ENCODE measurements at regions not wholly inside any gene's neighbourhood (a gene's known extent, or its start where the extent isn't known, plus 50 kb on each side); places are given as distances from the start of the nearest gene placed in this dataset.
"Not testable (repeated sequence)": the region's sequence is repeated elsewhere in the genome, so short reads cannot be mapped to it uniquely, and the experiment has no call there.

DNA sequence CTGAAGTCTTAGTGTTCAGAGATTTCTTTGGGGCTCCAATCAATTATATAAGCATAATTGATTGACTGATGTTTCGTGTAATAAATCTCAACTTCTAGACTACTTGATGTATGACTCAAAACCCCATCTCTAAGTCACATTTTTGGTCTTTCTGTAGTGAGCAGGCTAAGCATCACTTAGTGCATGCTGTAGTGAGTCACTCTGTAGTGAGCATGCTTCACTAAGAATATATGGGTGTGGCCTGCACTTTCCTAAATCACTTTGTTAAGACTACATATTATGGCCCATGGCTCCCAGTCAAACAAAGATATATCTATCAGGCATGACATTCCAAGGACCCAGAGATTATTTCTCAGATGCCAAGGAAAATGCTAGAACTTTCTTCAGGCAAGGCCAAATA is 909.4 kb upstream of the LRFN5 start:
- DNase-seq (ENCODE audit: low read depth in 3 of 3): no peak

DNA sequence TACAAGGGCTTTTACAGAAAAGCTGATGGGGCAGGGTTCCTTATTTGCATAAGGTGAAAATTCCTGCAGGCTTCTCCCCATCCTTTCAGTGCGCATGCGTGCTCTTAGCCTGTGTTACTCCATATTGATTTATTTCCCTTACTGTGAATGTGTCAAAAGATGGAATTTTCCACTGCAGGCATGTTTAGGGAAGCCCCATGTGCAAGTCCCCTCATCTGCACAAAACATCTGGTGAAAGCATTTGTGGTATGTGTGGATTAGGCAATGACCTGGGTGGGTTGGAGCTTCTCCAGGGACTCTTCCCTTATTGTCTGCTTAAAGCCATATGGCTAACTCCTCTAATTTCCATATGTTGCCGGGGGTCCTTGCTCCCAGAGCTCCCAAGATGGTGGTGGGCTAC is 912.7 kb upstream of the LRFN5 start:
- DNase-seq (ENCODE audit: low read depth in 3 of 3): no peak

GRCh38 chr14:40691066-40691465 is 915.6 kb upstream of the LRFN5 start:
- no peak for DNase-seq (ENCODE audit: low read depth in 3 of 3)

DNA sequence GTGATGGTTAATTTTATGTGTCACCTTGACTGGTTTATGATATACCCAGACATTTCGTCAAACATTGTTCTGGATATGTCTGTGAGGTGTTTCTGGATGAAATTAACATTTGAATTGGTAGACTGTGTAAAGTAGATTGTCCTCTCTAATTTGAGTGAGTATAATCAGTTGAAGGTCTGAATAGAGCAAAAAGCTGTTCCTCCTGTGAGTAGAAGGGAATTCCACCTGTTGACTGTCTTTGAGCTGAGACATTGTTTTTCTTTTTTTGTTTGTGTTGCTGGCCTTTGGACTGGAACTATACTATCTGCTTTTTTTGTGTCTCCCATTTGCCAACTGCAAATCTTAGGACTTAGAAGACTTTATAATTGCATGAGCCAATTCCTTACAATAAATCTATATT is 920.9 kb upstream of the LRFN5 start:
- no peak for DNase-seq (ENCODE audit: low read depth in 3 of 3)

GRCh38 chr14:40684328-40684727 is 922.3 kb upstream of the LRFN5 start:
- no peak for DNase-seq (ENCODE audit: low read depth in 3 of 3)

GRCh38 chr14:40682131-40682913 is 924.4 kb upstream of the LRFN5 start:
- no peak for DNase-seq (ENCODE audit: low read depth in 3 of 3)

DNA sequence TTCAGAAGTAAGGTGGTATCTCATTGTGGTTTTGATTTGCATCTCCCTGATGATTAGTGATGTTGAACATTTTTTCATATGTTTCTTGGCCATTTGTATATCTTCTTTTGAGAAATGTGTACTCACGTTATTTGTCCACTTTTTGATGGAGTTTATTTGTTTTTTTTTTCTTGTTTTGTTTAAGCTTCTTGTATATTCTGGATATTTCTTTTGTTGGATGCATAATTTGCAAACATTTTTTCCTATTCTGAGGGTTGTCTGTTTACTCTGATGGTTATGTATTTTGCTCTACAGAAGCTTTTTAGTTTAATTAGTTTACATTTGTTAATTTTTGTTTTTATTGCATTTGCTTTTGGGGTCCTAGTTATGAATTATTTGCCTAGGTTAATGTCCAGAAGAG is 927.4 kb upstream of the LRFN5 start:
- DNase-seq (ENCODE audit: low read depth in 3 of 3): no peak

DNA sequence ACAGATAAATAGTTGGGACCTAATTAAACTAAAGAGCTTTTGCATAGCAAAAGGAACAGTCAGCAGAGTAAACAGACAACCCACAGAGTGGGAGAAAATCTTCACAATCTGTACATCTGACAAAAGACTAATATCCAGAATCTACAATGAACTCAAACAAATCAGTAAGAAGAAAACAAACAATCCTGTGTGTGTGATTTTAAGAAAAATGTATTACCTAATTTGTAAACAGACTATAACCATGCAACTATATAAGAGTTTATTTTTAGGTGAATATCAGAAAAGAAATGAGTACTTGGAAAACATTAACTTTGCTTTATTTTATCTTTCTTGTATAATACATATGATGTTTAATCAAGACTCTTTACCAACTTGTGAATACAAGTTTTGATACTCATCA is 929.5 kb upstream of the LRFN5 start:
- not testable (repeated sequence) for DNase-seq (ENCODE audit: low read depth in 3 of 3)

DNA sequence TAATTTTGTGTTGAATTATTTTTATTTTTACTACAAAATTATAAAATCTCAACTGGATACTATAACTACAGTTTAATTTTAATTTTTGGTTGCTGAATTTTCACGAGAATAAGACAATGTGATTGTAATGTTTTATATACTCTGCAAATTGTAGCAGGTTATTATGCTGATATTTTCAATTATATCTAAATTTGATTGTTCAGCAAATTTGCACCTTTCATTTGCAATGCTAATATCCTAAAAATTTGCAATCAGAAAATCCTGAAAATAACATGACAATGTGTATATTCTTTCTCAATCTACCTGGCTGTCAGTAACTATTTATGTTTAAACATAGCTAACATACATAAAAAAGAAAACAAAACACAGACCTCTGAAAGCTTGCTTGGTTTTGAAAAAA is 932.2 kb upstream of the LRFN5 start:
- DNase-seq (ENCODE audit: low read depth in 3 of 3): no peak

- no peak for DNase-seq (ENCODE audit: low read depth in 3 of 3)
Observed at GRCh38 chr14:40656311-40656710, 950.4 kb upstream of the LRFN5 start.

- DNase-seq (ENCODE audit: low read depth in 3 of 3): no peak
Observed at GRCh38 chr14:40652089-40652691, 954.5 kb upstream of the LRFN5 start.

- DNase-seq (ENCODE audit: low read depth in 3 of 3): no peak
Observed at GRCh38 chr14:40630471-40630870, 976.2 kb upstream of the LRFN5 start.

- not testable (repeated sequence) for DNase-seq (ENCODE audit: low read depth in 3 of 3)
Observed at GRCh38 chr14:40629551-40630137, 977.0 kb upstream of the LRFN5 start.

DNA sequence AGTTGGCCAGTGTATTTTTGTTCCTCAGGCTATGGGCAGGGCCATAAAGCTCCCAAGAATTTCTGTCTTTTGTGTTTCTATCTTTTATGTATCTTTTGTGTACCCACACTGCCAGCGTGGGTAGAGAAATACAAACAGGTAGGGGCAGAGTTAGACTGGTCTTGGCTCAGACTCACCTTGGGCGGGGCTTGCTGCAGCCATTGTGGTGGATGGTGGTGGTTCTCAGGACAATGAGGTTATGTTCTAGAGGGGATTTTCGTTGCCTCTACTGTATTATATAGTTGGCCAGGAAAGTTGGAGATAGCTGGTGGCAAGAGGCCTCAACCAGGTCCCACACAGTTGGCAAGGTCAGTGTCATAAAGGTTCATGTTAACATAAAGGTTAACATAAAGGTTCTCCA is 977.5 kb upstream of the LRFN5 start:
- DNase-seq (ENCODE audit: low read depth in 3 of 3): no peak

- DNase-seq (ENCODE audit: low read depth in 3 of 3): no peak
Observed at GRCh38 chr14:40623643-40624042, 983.0 kb upstream of the LRFN5 start.

DNA sequence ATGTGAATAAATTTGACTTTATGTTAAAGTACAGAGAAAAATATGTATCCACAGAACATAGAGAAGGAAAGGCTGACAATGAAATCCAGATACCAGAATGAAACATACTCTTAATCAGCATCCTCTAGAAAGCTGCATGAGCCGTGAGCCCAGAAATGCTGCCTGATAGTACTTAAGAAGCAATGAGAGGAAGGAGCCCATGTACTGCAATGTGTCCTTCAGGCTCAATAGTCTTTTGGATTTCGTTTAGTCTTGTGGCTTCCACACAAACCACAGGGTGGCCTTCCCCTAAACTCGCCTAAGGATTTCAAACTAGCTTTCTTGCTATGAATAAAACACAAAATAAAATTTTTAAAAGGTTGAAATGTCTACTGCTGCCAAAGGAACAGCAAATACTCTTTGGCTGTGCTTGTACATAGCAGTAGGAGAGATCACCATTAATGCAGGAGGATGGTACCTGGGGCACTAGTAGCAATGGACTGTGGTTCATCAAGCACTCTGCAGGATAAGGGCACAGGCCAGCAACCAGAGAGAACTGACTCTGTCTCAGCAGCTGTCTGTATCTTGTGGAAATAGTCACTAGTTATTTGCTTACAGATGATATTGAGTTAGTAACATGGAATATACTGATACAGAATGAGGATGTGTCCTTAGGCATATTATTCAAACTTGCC is 988.3 kb upstream of the LRFN5 start:
- DNase-seq (ENCODE audit: low read depth in 3 of 3): no peak

GRCh38 chr14:40616579-40616978 is 990.1 kb upstream of the LRFN5 start:
- no peak for DNase-seq (ENCODE audit: low read depth in 3 of 3)

GRCh38 chr14:40601063-40601462 is 1005.6 kb upstream of the LRFN5 start:
- no peak for DNase-seq (ENCODE audit: low read depth in 3 of 3)

DNA sequence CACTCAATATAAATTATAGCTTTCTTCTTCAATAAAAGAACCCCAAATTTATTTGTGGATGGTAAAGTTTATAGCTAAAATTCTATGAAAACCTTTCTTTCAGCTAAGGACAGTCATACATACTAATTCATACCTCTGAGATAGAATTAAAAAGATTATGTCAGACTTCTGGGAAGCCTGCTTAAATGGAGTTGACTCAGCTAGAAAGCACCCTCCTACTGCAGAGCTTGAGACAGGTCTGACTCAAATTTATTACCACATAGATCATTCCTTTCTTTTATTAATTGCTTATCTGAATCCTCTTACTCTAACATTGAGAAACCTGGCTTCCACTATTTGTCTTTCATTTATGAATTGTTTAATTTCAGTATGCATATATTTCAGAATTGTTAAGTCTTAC is 1007.0 kb upstream of the LRFN5 start:
- DNase-seq (ENCODE audit: low read depth in 3 of 3): no peak

GRCh38 chr14:40581264-40581663 is 1025.4 kb upstream of the LRFN5 start:
- DNase-seq (ENCODE audit: low read depth in 3 of 3): no peak

DNA sequence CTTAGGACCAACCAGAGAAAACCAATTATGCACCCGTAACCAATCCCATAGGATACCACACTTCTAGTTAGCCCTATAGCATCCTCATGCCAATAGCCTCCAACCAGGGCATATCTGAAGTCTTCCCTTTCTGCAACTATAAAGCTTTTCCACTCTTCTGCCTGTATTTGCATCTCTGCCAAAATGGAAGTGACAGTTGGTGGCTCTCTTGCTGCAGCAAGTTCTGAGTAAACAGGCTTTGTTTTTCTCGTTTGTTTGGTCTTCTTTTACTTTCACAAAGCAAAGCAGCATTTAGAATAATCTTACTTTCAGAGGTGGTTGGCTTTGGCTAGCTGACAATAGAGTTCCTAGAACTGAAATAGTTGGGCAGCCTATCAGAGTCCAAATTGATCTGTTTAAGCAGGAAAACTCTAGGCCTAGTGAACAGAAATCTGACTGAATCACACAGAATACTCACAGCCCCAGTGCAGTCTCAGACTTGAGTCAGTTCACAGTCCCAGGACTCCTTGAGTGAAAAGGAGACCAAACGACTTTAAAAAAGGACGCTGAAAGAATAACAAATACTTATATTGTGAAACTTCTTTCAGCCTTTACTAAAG is 1029.7 kb upstream of the LRFN5 start:
- no peak for DNase-seq (ENCODE audit: low read depth in 3 of 3)

DNA sequence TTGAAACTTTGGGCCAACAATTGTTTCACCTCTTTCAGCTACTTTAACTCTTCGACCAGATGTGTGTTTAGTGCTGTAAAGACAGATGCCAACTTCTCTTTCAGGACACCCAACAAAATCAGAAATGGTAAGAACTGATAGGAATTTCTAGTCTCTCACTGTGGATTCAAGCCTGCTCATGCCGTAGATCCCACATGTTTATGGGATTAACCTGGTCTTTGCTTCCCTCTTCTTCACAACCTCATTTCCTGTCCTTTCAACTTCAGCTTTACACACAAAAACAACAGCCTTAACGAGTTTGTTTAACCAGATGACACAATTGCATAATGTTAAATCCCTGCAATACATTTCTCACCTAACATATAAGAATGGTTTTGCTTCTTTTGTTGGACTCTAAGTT is 1031.9 kb upstream of the LRFN5 start:
- no peak for DNase-seq (ENCODE audit: low read depth in 3 of 3)

Measured in stimulated activated CD4-positive, alpha-beta T cell treated with anti-CD3 and anti-CD28 coated beads, TNF-alpha, amount 100 ng/mL, for 24 hours (primary cell).